HEK293 (cell line): ENCODE measurements at regions not wholly inside any gene's neighbourhood (a gene's known extent, or its start where the extent isn't known, plus 50 kb on each side); places are given as distances from the start of the nearest gene placed in this dataset.

ENCODE experiments used
- CTCF ChIP-seq: fragments of 450-650 bp; formaldehyde crosslinking; IDR thresholded peaks from 2 replicates; pipeline ENCODE4 v1.5.1; 2016; ENCODE audit warnings: missing biosample characterization, missing genetic modification characterization
- KLF7 ChIP-seq: fragments of 450-650 bp; formaldehyde crosslinking; IDR thresholded peaks from 2 replicates; pipeline ENCODE4 v1.5.1; 2016; ENCODE audit warnings: missing biosample characterization, missing genetic modification characterization, borderline replicate concordance
- PRDM4 ChIP-seq: fragments of 450-650 bp; formaldehyde crosslinking; IDR thresholded peaks from 2 replicates; pipeline ENCODE4 v1.5.1; 2017; ENCODE audit warnings: missing biosample characterization, missing genetic modification characterization
- YY1 ChIP-seq: fragments of 450-650 bp; formaldehyde crosslinking; IDR thresholded peaks from 2 replicates; pipeline ENCODE4 v1.5.1; 2018; ENCODE audit warnings: missing biosample characterization, missing genetic modification characterization
- ZBTB48 ChIP-seq: fragments of 450-650 bp; formaldehyde crosslinking; IDR thresholded peaks from 2 replicates; pipeline ENCODE4 v1.5.1; 2016; ENCODE audit warnings: missing biosample characterization, missing genetic modification characterization
- ZBTB49 ChIP-seq: fragments of 450-650 bp; formaldehyde crosslinking; IDR thresholded peaks from 2 replicates; pipeline ENCODE4 v1.5.1; 2016; ENCODE audit warnings: missing biosample characterization, missing genetic modification characterization, low read depth
- ZNF138 ChIP-seq: fragments of 450-650 bp; formaldehyde crosslinking; IDR thresholded peaks from 2 replicates; pipeline ENCODE4 v1.5.1; 2016; ENCODE audit warnings: missing biosample characterization, missing genetic modification characterization, borderline replicate concordance
- ZNF184 ChIP-seq: fragments of 450-650 bp; IDR thresholded peaks from 2 replicates; pipeline ENCODE4 v1.5.1; 2018; ENCODE audit warnings: missing biosample characterization, mild to moderate bottlenecking, missing genetic modification characterization
- ZNF2 ChIP-seq: fragments of 450-650 bp; formaldehyde crosslinking; IDR thresholded peaks from 2 replicates; pipeline ENCODE4 v1.5.1; 2016; ENCODE audit warnings: missing biosample characterization, missing genetic modification characterization
- ZNF24 ChIP-seq: fragments of 450-650 bp; formaldehyde crosslinking; IDR thresholded peaks from 2 replicates; pipeline ENCODE4 v1.5.1; 2016; ENCODE audit warnings: missing biosample characterization, missing genetic modification characterization
- ZNF677 ChIP-seq: fragments of 450-650 bp; IDR thresholded peaks from 2 replicates; pipeline ENCODE4 v1.5.0; 2018; ENCODE audit warnings: missing biosample characterization, mild to moderate bottlenecking, missing genetic modification characterization, moderate library complexity

GRCh38 chr3:73175698-73176097 lies 114.2 kb downstream of the EBLN2 start:
- TF ChIP-seq ZNF184 (tag by site-specific recombination) = no peak
- TF ChIP-seq ZNF677 (tag by site-specific recombination) = no peak
- TF ChIP-seq CTCF (tag by site-specific recombination) = no peak
- no peak for TF ChIP-seq ZBTB49
- no peak for TF ChIP-seq ZNF138 (tag by site-specific recombination)
- TF ChIP-seq ZBTB48 (tag by site-specific recombination) = no peak
- TF ChIP-seq PRDM4 = no peak
- TF ChIP-seq YY1 (tag by site-specific recombination) = no peak
- no peak for TF ChIP-seq ZNF24 (tag by site-specific recombination)
- no peak for TF ChIP-seq KLF7
- TF ChIP-seq ZNF2 (tag by site-specific recombination) = no peak
